Activated CD8-positive, alpha-beta T cell treated with anti-CD3 and anti-CD28 coated beads for 36 hours (primary cell): ENCODE measurements at regions not wholly inside any gene's neighbourhood (a gene's known extent, or its start where the extent isn't known, plus 50 kb on each side); places are given as distances from the start of the nearest gene placed in this dataset.

Experiments used
- ATAC-seq: fragments of 200-7000 bp; cut with Tn5 transposase; one replicate; pipeline ENCODE4 v1.10.0; 2021; ENCODE audit warnings: mild to moderate bottlenecking, moderate library complexity
- CTCF ChIA-PET: fragments of 350-600 bp; sonication (Branson Sonifier 250); formaldehyde crosslinking; loops from one replicate; lab custom pipeline; 2021; ENCODE audit warnings: antibody characterized with exemption; lab: Charles Lee
- POLR2A ChIA-PET: fragments of 350-600 bp; sonication (Branson Sonifier 250); formaldehyde crosslinking; loops from one replicate; lab custom pipeline; 2021; ENCODE audit warnings: antibody characterized with exemption; lab: Charles Lee
- DNase-seq: peaks from one replicate; pipeline ENCODE4 v3.0.0-alpha.2; 2020
- H3K27ac Mint-ChIP-seq: one replicate; pipeline ENCODE4 v1.8.0; 2021; ENCODE audit warnings: mild to moderate bottlenecking, mixed read lengths
- H3K27me3 Mint-ChIP-seq: one replicate; pipeline ENCODE4 v1.8.0; 2021; ENCODE audit warnings: mixed read lengths
- H3K36me3 Mint-ChIP-seq: one replicate; pipeline ENCODE4 v1.8.0; 2021; ENCODE audit warnings: low read depth, mixed read lengths
- H3K4me1 Mint-ChIP-seq: one replicate; pipeline ENCODE4 v1.8.0; 2021; ENCODE audit warnings: low read depth, mixed read lengths
- H3K4me3 Mint-ChIP-seq: one replicate; pipeline ENCODE4 v1.8.0; 2021; ENCODE audit warnings: mild to moderate bottlenecking, moderate library complexity, mixed read lengths
- H3K9me3 Mint-ChIP-seq: one replicate; pipeline ENCODE4 v1.8.0; 2021; ENCODE audit warnings: mixed read lengths
- CTCF ChIP-seq: fragments of 200-600 bp; IDR thresholded peaks from one replicate; pipeline ENCODE4 v1.8.0; 2022; ENCODE audit warnings: antibody characterized with exemption, mild to moderate bottlenecking
- intact Hi-C: fragments of 100-400 bp; cut with micrococcal nuclease; formaldehyde crosslinking; loops from one replicate; pipeline ENCODE4 v1.10.0; 2022

GRCh38 chr7:118000480-118001202 is 127.4 kb upstream of the CTTNBP2 start:
- ATAC-seq: no peak
- Mint-ChIP-seq H3K36me3 (no peaks in the 10 kb centered on the region), H3K9me3 (no peaks in the 10 kb centered on the region), H3K27ac (no peak overlapping the region), H3K27me3 (peaks cover 2% of the 10 kb centered on the region), H3K4me1 (no peaks in the 10 kb centered on the region), H3K4me3 (no peak overlapping the region)
- ChIA-PET POLR2A (no interaction called here), CTCF (no interaction called here)
- no peak for TF ChIP-seq CTCF
- intact Hi-C loops: no loop called here
- DNase-seq: no peak

GRCh38 chr7:118003476-118003875 is 130.2 kb upstream of the CTTNBP2 start:
- Mint-ChIP-seq H3K36me3 (no peaks in the 10 kb centered on the region), H3K27me3 (no peaks in the 10 kb centered on the region), H3K4me3 (no peak overlapping the region), H3K9me3 (peaks cover 1% of the 10 kb centered on the region), H3K27ac (no peak overlapping the region), H3K4me1 (no peaks in the 10 kb centered on the region)
- ChIA-PET POLR2A (no interaction called here), CTCF (no interaction called here)
- intact Hi-C loops: no loop called here
- ATAC-seq (no peak), DNase-seq (no peak)
- TF ChIP-seq CTCF: no peak

GRCh38 chr7:118005026-118005425 is 131.8 kb upstream of the CTTNBP2 start:
- POLR2A ChIA-PET: interaction anchor here (0.6 kb wide), 1 partner anchor 275 kb away, joined by 4 read pairs; no protein-coding TSS in a partner anchor
- TF ChIP-seq CTCF: no peak
- Mint-ChIP-seq H3K36me3 (no peaks in the 10 kb centered on the region), H3K4me1 (no peaks in the 10 kb centered on the region), H3K27me3 (no peaks in the 10 kb centered on the region), H3K27ac (no peak overlapping the region), H3K9me3 (peaks cover 1% of the 10 kb centered on the region), H3K4me3 (no peak overlapping the region)
- ATAC-seq: no peak
- DNase-seq: no peak
- intact Hi-C loops: no loop called here
- CTCF ChIA-PET: no interaction called here

- ATAC-seq (no peak), DNase-seq (no peak)
- Mint-ChIP-seq H3K9me3 (peaks cover 1% of the 10 kb centered on the region), H3K4me1 (no peaks in the 10 kb centered on the region), H3K27me3 (no peaks in the 10 kb centered on the region), H3K27ac (no peak overlapping the region), H3K36me3 (no peaks in the 10 kb centered on the region), H3K4me3 (no peak overlapping the region)
- intact Hi-C loops: no loop called here
- CTCF ChIA-PET: interaction anchor here (1.1 kb wide), 1 partner anchor 10 kb away, joined by 3 read pairs; no protein-coding TSS in a partner anchor
- POLR2A ChIA-PET: no interaction called here
- TF ChIP-seq CTCF: no peak
Measured at GRCh38 chr7:118006979-118007378, 133.7 kb upstream of the CTTNBP2 start.

- no peak for TF ChIP-seq CTCF
- no peak overlapping the region for H3K27ac Mint-ChIP-seq
- H3K36me3 Mint-ChIP-seq: no peaks in the 10 kb centered on the region
- POLR2A ChIA-PET: no interaction called here
- intact Hi-C loops: no loop called here
- CTCF ChIA-PET: no interaction called here
- peaks cover 1% of the 10 kb centered on the region for H3K9me3 Mint-ChIP-seq
- H3K4me3 Mint-ChIP-seq: no peak overlapping the region
- no peaks in the 10 kb centered on the region for H3K4me1 Mint-ChIP-seq
- ATAC-seq (no peak), DNase-seq (no peak)
- no peaks in the 10 kb centered on the region for H3K27me3 Mint-ChIP-seq
Measured at GRCh38 chr7:118009419-118009818, 136.2 kb upstream of the CTTNBP2 start.
